SK-N-SH (cell line): ENCODE measurements at regions not wholly inside any gene's neighbourhood (a gene's known extent, or its start where the extent isn't known, plus 50 kb on each side); places are given as distances from the start of the nearest gene placed in this dataset.

Source experiments
- CTCF ChIA-PET: fragments of 300-600, 350-600 bp; formaldehyde crosslinking; extraction: SDS; loops from one replicate; lab custom pipeline; 2021; lab: Yijun Ruan, JAX
- POLR2A ChIA-PET: fragments of 350-600 bp; sonication (Branson Sonifier 250); formaldehyde crosslinking; extraction: SDS; loops from one replicate; lab custom pipeline; 2020; ENCODE audit warnings: antibody characterized with exemption, inconsistent platforms; lab: Yijun Ruan, JAX
- DNase-seq: peaks from one replicate; pipeline ENCODE4 v3.0.0; 2012
- H2AFZ ChIP-seq: fragments of 200-600 bp; sonication (generic); 2 replicates; pipeline ENCODE4 v1.8.1; 2016; ENCODE audit warnings: antibody characterized with exemption, mild to moderate bottlenecking, low read depth
- H3F3A ChIP-seq: fragments of 200-600 bp; sonication (generic); replicated peaks from 2 replicates; pipeline ENCODE3; 2016; ENCODE audit warnings: antibody characterized with exemption, mild to moderate bottlenecking; ENCODE audit not compliant: insufficient read depth
- H3K27ac ChIP-seq, 2 experiments: fragments of 200-500 bp in 1 of 2; fragments of 200-600 bp in 1 of 2; sonication (Bioruptor generic) in 1 of 2; sonication (generic), shearing (Covaris generic) in 1 of 2; 2 replicates each; pipeline versions ENCODE4 v1.5.1 to v1.6.1; 2014 to 2016; ENCODE audit warnings: low read depth in 2 of 2, inconsistent platforms in 1 of 2, low read length in 1 of 2, mild to moderate bottlenecking in 1 of 2, mixed read lengths in 1 of 2
- H3K27me3 ChIP-seq: fragments of 200-600 bp; sonication (generic), shearing (Covaris generic); 2 replicates; pipeline ENCODE4 v1.6.1; 2016; ENCODE audit warnings: mixed run types; ENCODE audit not compliant: insufficient read depth
- H3K36me3 ChIP-seq, 2 experiments: fragments of 200-500 bp in 1 of 2; fragments of 200-600 bp in 1 of 2; sonication (Bioruptor generic) in 1 of 2; sonication (generic) in 1 of 2; replicated peaks in 1 of 2; 2 replicates each; pipeline versions ENCODE3 to v1.5.1; 2014 to 2016; ENCODE audit warnings: low read length in 1 of 2, mild to moderate bottlenecking in 1 of 2; ENCODE audit not compliant: insufficient read depth in 2 of 2, control insufficient read depth in 1 of 2
- H3K4me1 ChIP-seq, 2 experiments: fragments of 200-500 bp in 1 of 2; fragments of 200-600 bp in 1 of 2; sonication (Bioruptor generic) in 1 of 2; sonication (generic), shearing (Covaris generic) in 1 of 2; 2 replicates each; pipeline versions ENCODE4 v1.5.1 to v1.6.1; 2014 to 2016; ENCODE audit warnings: low read depth in 1 of 2, low read length in 1 of 2, mixed run types in 1 of 2; ENCODE audit not compliant: insufficient read depth in 2 of 2, control insufficient read depth in 1 of 2
- H3K4me2 ChIP-seq: fragments of 200-600 bp; sonication (generic), shearing (Covaris generic); 2 replicates; pipeline ENCODE4 v1.6.1; 2017; ENCODE audit warnings: mixed run types
- H3K4me3 ChIP-seq, 2 experiments: fragments of 200-500 bp in 1 of 2; fragments of 200-600 bp in 1 of 2; sonication (Bioruptor generic) in 1 of 2; sonication (generic), shearing (Covaris generic) in 1 of 2; 2 replicates each; pipeline versions ENCODE4 v1.5.1 to v1.8.1; 2014 to 2016; ENCODE audit warnings: low read depth in 2 of 2, inconsistent platforms in 1 of 2, low read length in 1 of 2, mild to moderate bottlenecking in 1 of 2, mixed read lengths in 1 of 2, moderate library complexity in 1 of 2
- H3K79me2 ChIP-seq: fragments of 200-600 bp; sonication (generic); 2 replicates; pipeline ENCODE4 v1.8.1; 2017; ENCODE audit warnings: mild to moderate bottlenecking; ENCODE audit not compliant: insufficient read depth
- H3K9ac ChIP-seq: fragments of 200-600 bp; sonication (generic); 2 replicates; pipeline ENCODE4 v1.6.1; 2017; ENCODE audit warnings: mixed run types
- H3K9me2 ChIP-seq: fragments of 200-600 bp; sonication (generic); 2 replicates; pipeline ENCODE4 v1.6.1; 2017; ENCODE audit warnings: mixed run types
- H3K9me3 ChIP-seq: fragments of 200-600 bp; sonication (generic); 2 replicates; pipeline ENCODE4 v1.6.1; 2017; ENCODE audit warnings: mixed run types, mild to moderate bottlenecking, moderate library complexity
- H4K20me1 ChIP-seq: fragments of 200-600 bp; sonication (generic); 2 replicates; pipeline ENCODE4 v1.6.1; 2017; ENCODE audit warnings: mild to moderate bottlenecking, mixed run types; ENCODE audit not compliant: insufficient read depth
- CHD2 ChIP-seq: fragments of 150-350 bp; IDR thresholded peaks from 2 replicates; pipeline ENCODE4 v1.6.1; 2018; ENCODE audit warnings: low read length; ENCODE audit not compliant: partially characterized antibody
- EZH2phosphoT487 ChIP-seq: fragments of 200-600 bp; sonication (generic); IDR thresholded peaks from 2 replicates; pipeline ENCODE4 v1.6.1; 2017; ENCODE audit warnings: low read depth, mixed run types, mild to moderate bottlenecking, antibody characterized with exemption, moderate library complexity, borderline replicate concordance
- FOXM1 ChIP-seq: IDR thresholded peaks from 2 replicates; pipeline ENCODE4 v1.4.0; 2012; ENCODE audit warnings: low read depth, mild to moderate bottlenecking
- GATA2 ChIP-seq: sonication (generic); formaldehyde crosslinking; IDR thresholded peaks from 2 replicates; pipeline ENCODE4 v1.5.0; 2020; ENCODE audit warnings: mild to moderate bottlenecking, missing genetic modification reagents
- JUND ChIP-seq: IDR thresholded peaks from 2 replicates; pipeline ENCODE4 v1.4.0; 2012
- MAX ChIP-seq: IDR thresholded peaks from 2 replicates; pipeline ENCODE4 v1.4.0; 2012; ENCODE audit warnings: low read depth
- MXI1 ChIP-seq: IDR thresholded peaks from 2 replicates; pipeline ENCODE4 v1.6.1; 2012; ENCODE audit warnings: mild to moderate bottlenecking, low read depth, low read length, improper control_type of control experiment
- RFX5 ChIP-seq: IDR thresholded peaks from 2 replicates; pipeline ENCODE4 v1.6.1; 2012; ENCODE audit warnings: mild to moderate bottlenecking, improper control_type of control experiment, low read length
- SMC3 ChIP-seq: IDR thresholded peaks from 2 replicates; pipeline ENCODE4 v1.6.1; 2012; ENCODE audit warnings: low read depth, low read length, improper control_type of control experiment
- TEAD4 ChIP-seq: IDR thresholded peaks from 2 replicates; pipeline ENCODE4 v1.4.0; 2012; ENCODE audit warnings: mild to moderate bottlenecking, borderline replicate concordance; ENCODE audit not compliant: insufficient read depth
- WGBS: methylation state at CpG from one replicate; pipeline ENCODE4 v1.1.6; 2017; ENCODE audit warnings: low lambda C conversion rate; 5-methylcytosine and 5-hydroxymethylcytosine counted together
- TF ChIP-seq, protein P1 (sequence below): IDR thresholded peaks from 2 replicates; pipeline ENCODE4; 2012
- TF ChIP-seq, protein P2 (sequence below): IDR thresholded peaks from 2 replicates; pipeline ENCODE4 v1.4.0; 2012; ENCODE audit warnings: low read depth, borderline replicate concordance

DNA sequence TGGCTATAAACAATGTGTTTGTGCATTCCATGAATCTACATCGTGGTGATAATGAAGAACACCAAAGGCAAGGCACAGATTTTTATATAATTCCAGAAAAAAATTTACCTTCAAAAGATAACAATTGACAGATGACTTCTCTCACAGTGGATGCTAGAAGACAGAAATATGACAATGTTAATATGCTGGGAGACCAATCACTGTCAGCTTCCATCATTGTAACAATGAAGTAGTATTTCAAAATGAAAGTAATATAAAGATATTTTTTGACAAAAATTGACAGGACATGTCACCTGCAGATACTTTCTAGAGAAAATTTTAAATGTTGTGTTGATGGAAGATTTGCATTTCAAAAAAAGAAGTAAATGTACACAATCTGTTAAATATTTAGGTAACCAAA lies 1925.9 kb upstream of the LRRTM1 start (continued):
- TF ChIP-seq, protein P1, sequence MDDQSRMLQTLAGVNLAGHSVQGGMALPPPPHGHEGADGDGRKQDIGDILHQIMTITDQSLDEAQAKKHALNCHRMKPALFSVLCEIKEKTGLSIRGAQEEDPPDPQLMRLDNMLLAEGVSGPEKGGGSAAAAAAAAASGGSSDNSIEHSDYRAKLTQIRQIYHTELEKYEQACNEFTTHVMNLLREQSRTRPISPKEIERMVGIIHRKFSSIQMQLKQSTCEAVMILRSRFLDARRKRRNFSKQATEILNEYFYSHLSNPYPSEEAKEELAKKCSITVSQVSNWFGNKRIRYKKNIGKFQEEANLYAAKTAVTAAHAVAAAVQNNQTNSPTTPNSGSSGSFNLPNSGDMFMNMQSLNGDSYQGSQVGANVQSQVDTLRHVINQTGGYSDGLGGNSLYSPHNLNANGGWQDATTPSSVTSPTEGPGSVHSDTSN, result no peak

DNA sequence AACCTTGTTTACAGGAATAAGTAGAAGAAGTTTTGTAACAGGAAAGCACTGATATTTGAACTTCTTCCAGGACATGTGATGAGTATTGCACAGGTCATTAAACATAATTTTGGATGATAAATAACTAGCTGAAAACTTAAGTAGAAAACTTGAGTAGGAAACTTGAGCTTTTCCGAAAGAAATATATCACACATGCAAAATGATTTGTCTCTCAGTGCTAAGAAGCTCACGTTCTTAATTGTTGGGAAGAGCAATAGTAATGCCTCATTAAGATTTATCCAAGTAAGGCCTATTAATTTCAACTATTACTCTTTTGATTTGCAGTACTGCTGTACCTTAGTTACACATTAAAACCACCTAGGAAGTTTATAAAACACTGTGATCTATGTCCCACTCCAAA lies 1921.9 kb upstream of the LRRTM1 start:
- Histone ChIP-seq H3K4me2 (no peak overlapping the region), H3K79me2 (no peaks in the 10 kb centered on the region), H3K36me3 (no peaks in the 10 kb centered on the region), H3K27ac (no peak overlapping the region), H3K9me3 (no peaks in the 10 kb centered on the region), H3K9me2 (no peaks in the 10 kb centered on the region), H4K20me1 (no peaks in the 10 kb centered on the region), H3K4me1 (no peaks in the 10 kb centered on the region)
- CTCF ChIA-PET, result no interaction called here
- WGBS, result 3% methylated on average over 2 of the region's 2 CpGs
- TF ChIP-seq MAX, result no peak
- no peak for TF ChIP-seq GATA2
- no peak for TF ChIP-seq MXI1
- TF ChIP-seq, all 33 proteins: peak for 0
- Histone ChIP-seq H3K9ac (no peak overlapping the region), H3F3A (no peaks in the 10 kb centered on the region), H2AFZ (no peak overlapping the region), H3K4me3 (no peak overlapping the region), H3K27me3 (no peaks in the 10 kb centered on the region)
- no peak for DNase-seq
- POLR2A ChIA-PET, result no interaction called here

DNA sequence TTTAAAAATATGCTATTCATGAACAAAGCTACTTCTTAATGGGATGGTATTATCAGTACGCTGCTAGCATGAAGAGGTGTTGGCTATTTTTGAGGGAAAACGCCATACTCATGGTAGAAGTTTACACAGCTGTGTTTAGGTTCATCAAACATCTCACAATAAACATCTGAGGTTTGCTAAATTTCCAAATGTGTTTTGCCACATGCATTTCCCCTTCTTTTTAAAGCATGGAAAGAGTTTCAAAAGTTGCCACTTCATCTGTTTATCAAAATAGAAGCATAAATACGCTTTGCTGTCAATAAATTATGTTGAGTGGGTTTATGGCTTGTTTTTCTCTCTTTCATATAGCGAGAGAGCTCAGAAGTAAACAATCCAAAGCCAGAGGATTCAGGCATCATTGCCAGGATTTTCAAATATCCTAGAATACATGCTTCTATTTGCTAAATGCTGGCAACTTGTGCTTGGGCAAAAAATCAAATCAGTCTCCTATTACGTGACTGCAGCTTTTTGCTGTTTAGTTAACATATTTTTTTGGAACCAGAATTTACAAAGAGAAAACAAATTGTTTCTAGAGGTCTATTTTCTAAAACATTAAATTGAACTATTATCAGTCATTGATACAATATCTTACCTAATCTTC lies 1919.9 kb upstream of the LRRTM1 start:
- H3K4me3 ChIP-seq, result no peak overlapping the region
- no peaks in the 10 kb centered on the region for H3F3A ChIP-seq
- WGBS, result under 1% methylated on average over 5 of the region's 5 CpGs
- no peaks in the 10 kb centered on the region for H3K27me3 ChIP-seq
- no peak overlapping the region for H3K9ac ChIP-seq
- H3K9me2 ChIP-seq, result no peaks in the 10 kb centered on the region
- H3K9me3 ChIP-seq, result no peaks in the 10 kb centered on the region
- DNase-seq, result no peak
- ChIA-PET POLR2A (no interaction called here), CTCF (no interaction called here)
- H4K20me1 ChIP-seq, result no peaks in the 10 kb centered on the region
- H3K4me2 ChIP-seq, result no peak overlapping the region
- H3K27ac ChIP-seq, result no peak overlapping the region
- no peaks in the 10 kb centered on the region for H3K79me2 ChIP-seq
- no peaks in the 10 kb centered on the region for H3K36me3 ChIP-seq
- no peak for TF ChIP-seq TEAD4
- TF ChIP-seq JUND, result no peak
- TF ChIP-seq SMC3, result no peak
- TF ChIP-seq CHD2, result no peak
- no peak for TF ChIP-seq MAX
- no peak for TF ChIP-seq FOXM1
- TF ChIP-seq, protein P2, sequence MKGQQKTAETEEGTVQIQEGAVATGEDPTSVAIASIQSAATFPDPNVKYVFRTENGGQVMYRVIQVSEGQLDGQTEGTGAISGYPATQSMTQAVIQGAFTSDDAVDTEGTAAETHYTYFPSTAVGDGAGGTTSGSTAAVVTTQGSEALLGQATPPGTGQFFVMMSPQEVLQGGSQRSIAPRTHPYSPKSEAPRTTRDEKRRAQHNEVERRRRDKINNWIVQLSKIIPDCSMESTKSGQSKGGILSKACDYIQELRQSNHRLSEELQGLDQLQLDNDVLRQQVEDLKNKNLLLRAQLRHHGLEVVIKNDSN, result no peak
- no peak for TF ChIP-seq EZH2phosphoT487
- no peak for TF ChIP-seq RFX5
- no peak overlapping the region for H2AFZ ChIP-seq
- no peaks in the 10 kb centered on the region for H3K4me1 ChIP-seq
